OCI-LY1 (cell line): ENCODE measurements at regions not wholly inside any gene's neighbourhood (a gene's known extent, or its start where the extent isn't known, plus 50 kb on each side); places are given as distances from the start of the nearest gene placed in this dataset.

Experiments used
- H2AFZ ChIP-seq: fragments of 200-600 bp; sonication (generic), shearing (Covaris generic); 2 replicates; pipeline ENCODE4 v1.6.0; 2014; ENCODE audit warnings: antibody characterized with exemption, mild to moderate bottlenecking, low read length
- H3F3A ChIP-seq: fragments of 200-600 bp; sonication (generic), shearing (Covaris generic); 2 replicates; pipeline ENCODE4 v1.6.0; 2014; ENCODE audit warnings: mild to moderate bottlenecking, antibody characterized with exemption, low read length, moderate library complexity; ENCODE audit not compliant: insufficient read depth
- H3K27ac ChIP-seq: fragments of 200-600 bp; sonication (generic); 2 replicates; pipeline ENCODE4 v1.5.1; 2014; ENCODE audit warnings: low read length, mixed run types, mild to moderate bottlenecking, low read depth; ENCODE audit not compliant: poor library complexity, severe bottlenecking
- H3K27me3 ChIP-seq: fragments of 200-600 bp; sonication (generic); 2 replicates; pipeline ENCODE4 v1.6.0; 2014; ENCODE audit warnings: antibody characterized with exemption, mild to moderate bottlenecking, low read length, moderate library complexity; ENCODE audit not compliant: insufficient read depth
- H3K36me3 ChIP-seq: fragments of 200-600 bp; sonication (generic); 2 replicates; pipeline ENCODE4 v1.6.1; 2014; ENCODE audit warnings: mild to moderate bottlenecking, antibody characterized with exemption, low read length, moderate library complexity, mixed read lengths; ENCODE audit not compliant: insufficient read depth
- H3K4me1 ChIP-seq: fragments of 200-600 bp; sonication (generic); 2 replicates; pipeline ENCODE4 v1.5.1; 2014; ENCODE audit warnings: mild to moderate bottlenecking, low read length, moderate library complexity; ENCODE audit not compliant: insufficient read depth, severe bottlenecking
- H3K4me2 ChIP-seq: fragments of 200-600 bp; sonication (generic), shearing (Covaris generic); 2 replicates; pipeline ENCODE4 v1.6.1; 2014; ENCODE audit warnings: low read length
- H3K4me3 ChIP-seq: fragments of 200-600 bp; sonication (generic); 2 replicates; pipeline ENCODE4 v1.5.1; 2014; ENCODE audit warnings: low read length, low read depth, mild to moderate bottlenecking, mixed read lengths; ENCODE audit not compliant: poor library complexity, severe bottlenecking
- H3K79me2 ChIP-seq: fragments of 200-600 bp; shearing (Covaris generic); 2 replicates; pipeline ENCODE4 v1.6.1; 2016; ENCODE audit warnings: mixed run types, low read length, mixed read lengths; ENCODE audit not compliant: insufficient read depth
- H3K9ac ChIP-seq: fragments of 200-600 bp; sonication (generic), shearing (Covaris generic); 2 replicates; pipeline ENCODE4 v1.6.1; 2014; ENCODE audit warnings: mild to moderate bottlenecking, low read length, mixed read lengths
- H3K9me2 ChIP-seq: fragments of 200-600 bp; sonication (generic), shearing (Covaris generic); 2 replicates; pipeline ENCODE4 v1.6.1; 2014; ENCODE audit warnings: low read depth, mild to moderate bottlenecking, low read length, mixed read lengths
- H3K9me3 ChIP-seq: fragments of 200-600 bp; shearing (Covaris generic); 2 replicates; pipeline ENCODE4 v1.6.1; 2014; ENCODE audit warnings: low read length, mixed read lengths
- H4K20me1 ChIP-seq: fragments of 200-600 bp; sonication (generic), shearing (Covaris generic); 2 replicates; pipeline ENCODE4 v1.6.0; 2016; ENCODE audit warnings: mild to moderate bottlenecking, low read length; ENCODE audit not compliant: insufficient read depth
- CTCF ChIP-seq: fragments of 200-600 bp; sonication (generic), shearing (Covaris generic); IDR thresholded peaks from 2 replicates; pipeline ENCODE4 v1.5.1; 2017; ENCODE audit warnings: mild to moderate bottlenecking, antibody characterized with exemption, low read length, moderate library complexity, mixed read lengths
- EZH2 ChIP-seq: fragments of 200-600 bp; sonication (generic), shearing (Covaris generic); IDR thresholded peaks from 2 replicates; pipeline ENCODE4 v1.8.0; 2017; ENCODE audit warnings: borderline replicate concordance, mixed run types, mild to moderate bottlenecking, antibody characterized with exemption, low read length, moderate library complexity, mixed read lengths

- TF ChIP-seq CTCF, result no peak
- TF ChIP-seq EZH2, result no peak
- H3K79me2 ChIP-seq, result no peaks in the 10 kb centered on the region
- H3K27me3 ChIP-seq, result no peaks in the 10 kb centered on the region
- no peaks in the 10 kb centered on the region for H3K36me3 ChIP-seq
- no peak overlapping the region for H2AFZ ChIP-seq
- no peak overlapping the region for H3K4me2 ChIP-seq
- no peak overlapping the region for H3K4me3 ChIP-seq
- no peaks in the 10 kb centered on the region for H3K9me2 ChIP-seq
- H3K27ac ChIP-seq, result no peak overlapping the region
- H3F3A ChIP-seq, result no peaks in the 10 kb centered on the region
- no peak overlapping the region for H3K9ac ChIP-seq
- H4K20me1 ChIP-seq, result no peaks in the 10 kb centered on the region
- H3K4me1 ChIP-seq, result no peaks in the 10 kb centered on the region
- H3K9me3 ChIP-seq, result no peaks in the 10 kb centered on the region
Measured at GRCh38 chr3:86838927-86839326, 152.0 kb downstream of the VGLL3 start.

- H4K20me1 ChIP-seq, result no peaks in the 10 kb centered on the region
- no peak overlapping the region for H3K4me2 ChIP-seq
- H3K27ac ChIP-seq, result no peak overlapping the region
- H3K4me3 ChIP-seq, result no peak overlapping the region
- no peaks in the 10 kb centered on the region for H3K9me2 ChIP-seq
- H3K79me2 ChIP-seq, result no peaks in the 10 kb centered on the region
- no peak for TF ChIP-seq EZH2
- TF ChIP-seq CTCF, result no peak
- no peaks in the 10 kb centered on the region for H3K4me1 ChIP-seq
- no peaks in the 10 kb centered on the region for H3K9me3 ChIP-seq
- no peaks in the 10 kb centered on the region for H3K27me3 ChIP-seq
- H3K36me3 ChIP-seq, result no peaks in the 10 kb centered on the region
- H3F3A ChIP-seq, result no peaks in the 10 kb centered on the region
- H2AFZ ChIP-seq, result no peak overlapping the region
- H3K9ac ChIP-seq, result no peak overlapping the region
Measured at GRCh38 chr3:86837871-86838270, 153.1 kb downstream of the VGLL3 start.

- H4K20me1 ChIP-seq, result no peaks in the 10 kb centered on the region
- TF ChIP-seq EZH2 (no peak), CTCF (no peak)
- no peaks in the 10 kb centered on the region for H3K9me3 ChIP-seq
- H3K4me2 ChIP-seq, result no peak overlapping the region
- no peaks in the 10 kb centered on the region for H3K79me2 ChIP-seq
- no peak overlapping the region for H2AFZ ChIP-seq
- H3F3A ChIP-seq, result no peaks in the 10 kb centered on the region
- H3K27me3 ChIP-seq, result no peaks in the 10 kb centered on the region
- H3K9ac ChIP-seq, result no peak overlapping the region
- H3K4me3 ChIP-seq, result no peak overlapping the region
- no peak overlapping the region for H3K27ac ChIP-seq
- H3K36me3 ChIP-seq, result no peaks in the 10 kb centered on the region
- H3K9me2 ChIP-seq, result no peaks in the 10 kb centered on the region
- H3K4me1 ChIP-seq, result no peaks in the 10 kb centered on the region
Measured at GRCh38 chr3:86830566-86830965, 160.4 kb downstream of the VGLL3 start.
